IMR-90 (cell line): ENCODE measurements at regions not wholly inside any gene's neighbourhood (a gene's known extent, or its start where the extent isn't known, plus 50 kb on each side); places are given as distances from the start of the nearest gene placed in this dataset.

Experiments
- ATAC-seq: fragments of 200-7000 bp; cut with Tn5 transposase; 2 replicates; pipeline ENCODE4 v1.9.1; 2020; ENCODE audit warnings: low read depth, mild to moderate bottlenecking, moderate library complexity
- BruUV-seq: library from RNA; stranded (reverse); fragments of 400-500 nt; replicated peaks from 2 replicates; lab custom pipeline; 2021; lab: Mats Ljungman, UMichigan
- CTCF ChIA-PET: fragments of 300-600 bp; formaldehyde crosslinking; extraction: SDS; loops from one replicate; lab custom pipeline; 2021; ENCODE audit warnings: antibody characterized with exemption; lab: Yijun Ruan, JAX
- POLR2A ChIA-PET: fragments of 300-600 bp; sonication (Branson Sonifier 250); formaldehyde crosslinking; loops from one replicate; lab custom pipeline; 2022; ENCODE audit warnings: antibody characterized with exemption; ENCODE audit not compliant: unreplicated experiment; lab: Charles Lee
- DNase-seq: peaks from one replicate; pipeline ENCODE4 v3.0.0; 2013
- H2AFZ ChIP-seq: replicated peaks from 2 replicates; pipeline ENCODE3; 2013; ENCODE audit warnings: low read length, mild to moderate bottlenecking; ENCODE audit not compliant: poor library complexity
- H2AK5ac ChIP-seq: 2 replicates; pipeline ENCODE4 v1.6.1; 2013; ENCODE audit warnings: low read depth, low read length, inconsistent platforms
- H2AK9ac ChIP-seq: replicated peaks from 2 replicates; pipeline ENCODE3; 2013; ENCODE audit warnings: mild to moderate bottlenecking, low read depth, low read length, moderate library complexity; ENCODE audit not compliant: poor library complexity
- H2BK120ac ChIP-seq: 2 replicates; pipeline ENCODE4 v1.6.1; 2013; ENCODE audit warnings: low read depth, low read length, inconsistent platforms
- H2BK15ac ChIP-seq: 3 replicates; pipeline ENCODE4 v1.6.1; 2013; ENCODE audit warnings: low read depth, low read length, inconsistent platforms
- H2BK20ac ChIP-seq: 2 replicates; pipeline ENCODE4 v1.6.1; 2013; ENCODE audit warnings: low read depth, mild to moderate bottlenecking, inconsistent platforms, low read length, moderate library complexity
- H2BK5ac ChIP-seq: 2 replicates; pipeline ENCODE4 v1.6.1; 2013; ENCODE audit warnings: mild to moderate bottlenecking, low read depth, low read length, inconsistent platforms; ENCODE audit not compliant: poor library complexity, severe bottlenecking
- H3K14ac ChIP-seq: replicated peaks from 2 replicates; pipeline ENCODE4 v1.6.1; 2013; ENCODE audit warnings: low read depth, low read length, inconsistent platforms
- H3K18ac ChIP-seq: 2 replicates; pipeline ENCODE4 v1.6.1; 2013; ENCODE audit warnings: low read depth, low read length, control low read depth
- H3K23ac ChIP-seq: 2 replicates; pipeline ENCODE4 v1.6.1; 2013; ENCODE audit warnings: low read depth, low read length, inconsistent platforms
- H3K27ac ChIP-seq: 2 replicates; pipeline ENCODE4 v1.5.1; 2013; ENCODE audit warnings: mild to moderate bottlenecking, control low read depth, low read length; ENCODE audit not compliant: insufficient read depth
- H3K27me3 ChIP-seq: 2 replicates; pipeline ENCODE4 v1.6.1; 2013; ENCODE audit warnings: low read length; ENCODE audit not compliant: control insufficient read depth, insufficient read depth
- H3K36me3 ChIP-seq: 2 replicates; pipeline ENCODE4 v1.6.1; 2013; ENCODE audit warnings: low read length, mixed read lengths; ENCODE audit not compliant: control insufficient read depth, insufficient read depth
- H3K4ac ChIP-seq: 2 replicates; pipeline ENCODE4 v1.6.1; 2013; ENCODE audit warnings: low read depth, low read length, inconsistent platforms
- H3K4me1 ChIP-seq: 2 replicates; pipeline ENCODE4 v1.6.1; 2013; ENCODE audit warnings: low read length, mixed read lengths; ENCODE audit not compliant: control insufficient read depth, insufficient read depth
- H3K4me2 ChIP-seq: 2 replicates; pipeline ENCODE4 v1.6.1; 2013; ENCODE audit warnings: low read depth, mild to moderate bottlenecking, control low read depth, low read length, moderate library complexity
- H3K4me3 ChIP-seq: 2 replicates; pipeline ENCODE4 v1.5.1; 2013; ENCODE audit warnings: low read depth, mild to moderate bottlenecking, control low read depth, low read length, moderate library complexity; ENCODE audit not compliant: insufficient read depth
- H3K56ac ChIP-seq: 2 replicates; pipeline ENCODE4 v1.6.1; 2013; ENCODE audit warnings: low read length, inconsistent platforms; ENCODE audit not compliant: insufficient read depth; ENCODE audit errors: extremely low read depth
- H3K79me1 ChIP-seq, 2 experiments: 2 replicates each; pipeline ENCODE4 v1.6.1; 2013; ENCODE audit warnings: low read length in 2 of 2, inconsistent platforms in 1 of 2, low read depth in 1 of 2
- H3K9ac ChIP-seq: 2 replicates; pipeline ENCODE4 v1.6.1; 2013; ENCODE audit warnings: low read depth, low read length, control low read depth
- H3K9me1 ChIP-seq: 2 replicates; pipeline ENCODE4 v1.6.1; 2013; ENCODE audit warnings: low read length, inconsistent platforms; ENCODE audit not compliant: insufficient read depth
- H3K9me3 ChIP-seq: 2 replicates; pipeline ENCODE4 v1.6.1; 2013; ENCODE audit warnings: low read length; ENCODE audit not compliant: control insufficient read depth, insufficient read depth
- H4K20me1 ChIP-seq: 2 replicates; pipeline ENCODE4 v1.6.1; 2013; ENCODE audit warnings: low read length, inconsistent platforms; ENCODE audit not compliant: insufficient read depth
- H4K5ac ChIP-seq: 2 replicates; pipeline ENCODE4 v1.6.1; 2013; ENCODE audit warnings: mild to moderate bottlenecking, low read depth, low read length, control low read depth
- H4K8ac ChIP-seq, 2 experiments: 2 replicates each; pipeline ENCODE4 v1.6.1; 2013; ENCODE audit warnings: low read depth in 2 of 2, low read length in 2 of 2, control low read depth in 1 of 2, inconsistent platforms in 1 of 2
- H4K91ac ChIP-seq: 2 replicates; pipeline ENCODE4 v1.6.1; 2013; ENCODE audit warnings: low read depth, low read length, inconsistent platforms; ENCODE audit not compliant: insufficient read depth
- CEBPB ChIP-seq: IDR thresholded peaks from 2 replicates; pipeline ENCODE4 v1.6.1; 2012; ENCODE audit warnings: low read depth, low read length, improper control_type of control experiment
- MXI1 ChIP-seq: IDR thresholded peaks from 2 replicates; pipeline ENCODE4 v1.6.1; 2012; ENCODE audit warnings: low read depth, mild to moderate bottlenecking, low read length, moderate library complexity, borderline replicate concordance
- WGBS, 2 experiments: methylation state at CpG; one replicate each; pipeline versions ENCODE4 v1.1.5 to v1.1.7; 2013; ENCODE audit warnings: missing lambda C conversion rate in 2 of 2; ENCODE audit not compliant: insufficient read length in 1 of 2; ENCODE audit errors: extremely low coverage in 2 of 2; 5-methylcytosine and 5-hydroxymethylcytosine counted together
- dilution Hi-C: fragments of 300-500 bp; cut with HindIII; formaldehyde crosslinking; loops from one replicate; pipeline ENCODE4 v1.14.3; 2018; ENCODE audit warnings: low sequenced_read_pairs; ENCODE audit not compliant: unreplicated experiment
- in situ Hi-C: fragments of 300-500 bp; cut with MboI; formaldehyde crosslinking; loops from 3 replicates; pipeline ENCODE4 v1.14.3; 2019; ENCODE audit warnings: low sequenced_read_pairs, inconsistent platforms, mixed read lengths
- intact Hi-C: fragments of 100-400 bp; cut with micrococcal nuclease; formaldehyde crosslinking; loops from 2 replicates; pipeline ENCODE4 v1.10.0; 2022

GRCh38 chr1:59219916-59220315 lies 77.0 kb upstream of the FGGY start:
- no peak overlapping the region for H3K4ac ChIP-seq
- no peaks in the 10 kb centered on the region for H3K79me1 ChIP-seq
- no peak overlapping the region for H3K4me2 ChIP-seq
- H2BK120ac ChIP-seq = no peak overlapping the region
- H3K9me1 ChIP-seq = 0 out of 2 replicates have a peak, but pooled peaks cover 3% of the 10 kb centered on the region
- H3K18ac ChIP-seq = no peak overlapping the region
- peaks cover 14% of the 10 kb centered on the region for H3K4me1 ChIP-seq
- H2BK20ac ChIP-seq = no peak overlapping the region
- no peak overlapping the region for H3K56ac ChIP-seq
- ChIA-PET POLR2A (no interaction called here), CTCF (interaction anchor here (1.0 to 1.1 kb wide), 2 partner anchors 10 to 15 kb away, joined by 3 to 4 read pairs; no protein-coding TSS in a partner anchor)
- H4K5ac ChIP-seq = no peak overlapping the region
- H2AK5ac ChIP-seq = 0 out of 2 replicates have a peak overlapping the region, but pooled peaks have one; percentile 7
- H3K27ac ChIP-seq = no peak overlapping the region
- no peak overlapping the region for H3K4me3 ChIP-seq
- ATAC-seq = peak; percentile 40
- no peaks in the 10 kb centered on the region for H3K36me3 ChIP-seq
- no peaks in the 10 kb centered on the region for H3K27me3 ChIP-seq
- H3K23ac ChIP-seq = no peak overlapping the region
- peak; percentile 50 for DNase-seq
- no peaks in the 10 kb centered on the region for H3K9me3 ChIP-seq
- no peak overlapping the region for H3K14ac ChIP-seq
- no peak overlapping the region for H4K8ac ChIP-seq
- no peak overlapping the region for H4K91ac ChIP-seq
- no TSS peak for BruUV-seq
- no peak overlapping the region for H2AFZ ChIP-seq
- no peak overlapping the region for H2AK9ac ChIP-seq
- no CpG with 5 or more reads among the region's 2 CpGs for WGBS, 2 experiments
- TF ChIP-seq CEBPB (peak; percentile 39; the same call in 1 of the 2 replicates), MXI1 (no peak)
- H4K20me1 ChIP-seq = no peaks in the 10 kb centered on the region
- in situ Hi-C loops (no loop called here), intact Hi-C loops (no loop called here), dilution Hi-C loops (no loop called here)
- H3K9ac ChIP-seq = no peak overlapping the region
- no peak overlapping the region for H2BK5ac ChIP-seq
- H2BK15ac ChIP-seq = no peak overlapping the region
